ENCODE measurements at regions not wholly inside any gene's neighbourhood (a gene's known extent, or its start where the extent isn't known, plus 50 kb on each side); places are given as distances from the start of the nearest gene placed in this dataset.

DNA sequence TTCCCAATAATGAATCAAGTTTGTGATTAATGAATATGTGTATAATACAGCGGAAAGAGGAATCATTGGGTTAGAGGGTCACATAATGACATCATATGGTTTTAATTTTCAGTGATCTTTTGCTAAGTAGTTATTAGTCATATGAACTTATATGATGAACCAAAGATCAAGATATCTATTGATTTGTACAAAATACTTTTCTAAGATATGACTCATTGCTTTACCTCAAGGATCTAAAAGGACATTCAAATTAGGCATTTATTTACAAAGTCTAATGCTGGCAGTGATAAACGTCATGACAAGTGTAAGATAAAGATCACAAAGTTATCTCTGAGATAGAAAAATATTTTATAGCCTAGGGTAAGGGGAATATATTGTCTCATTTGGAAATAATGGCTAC is 417.8 kb downstream of the RPL10L start:
- POLR2A ChIA-PET = no interaction called here
- no peak overlapping the region for H3K4me2 ChIP-seq (ENCODE audit: low read length)
- RAD21 ChIA-PET (ENCODE audit: low non-redundant PET in 1 of 2, low total read pairs in 2 of 2, uncharacterized antibody in 2 of 2, unreplicated experiment in 2 of 2) = no interaction called here
- intact Hi-C loops (cut with micrococcal nuclease) = no loop called here
- ATAC-seq = no peak
- H3K27ac ChIP-seq (ENCODE audit: low read depth, low read length) = no peak overlapping the region
- no peaks in the 10 kb centered on the region for H3K4me1 ChIP-seq (ENCODE audit: control insufficient read depth in 1 of 2, insufficient read depth in 2 of 2, low read length in 2 of 2)
- no peaks in the 10 kb centered on the region for H3K9me2 ChIP-seq (ENCODE audit: insufficient read depth)
- no peaks in the 10 kb centered on the region for H3K79me2 ChIP-seq (ENCODE audit: insufficient read depth, low read length)
- CTCF ChIA-PET = no interaction called here
- no peak overlapping the region for H3K9ac ChIP-seq (ENCODE audit: low read length)
- DNase-seq (ENCODE audit: low read depth, low spot score) = no peak
- H3K36me3 ChIP-seq (ENCODE audit: control insufficient read depth in 1 of 2, insufficient read depth in 2 of 2, low read length in 2 of 2) = no peaks in the 10 kb centered on the region
- no peaks in the 10 kb centered on the region for H4K20me1 ChIP-seq (ENCODE audit: insufficient read depth)
- BruUV-seq (replicated peaks) = no TSS peak
- peaks cover 0 to 3% of the 10 kb centered on the region in 2 experiments; a peak in 1 of 4 replicates for H3K9me3 ChIP-seq (ENCODE audit: control insufficient read depth in 1 of 2, insufficient read depth in 1 of 2, low read depth in 1 of 2, low read length in 2 of 2)
- H3K27me3 ChIP-seq (ENCODE audit: insufficient read depth, low read length) = no peaks in the 10 kb centered on the region
- TF ChIP-seq SIN3A (IDR thresholded peaks at IDR 0.05; ENCODE audit: low read depth) = no peak
- TF ChIP-seq JUND (IDR thresholded peaks at IDR 0.05) = no peak
- no peak for TF ChIP-seq CEBPB (IDR thresholded peaks at IDR 0.05; ENCODE audit: low read depth)
- TF ChIP-seq POLR2AphosphoS5 (IDR thresholded peaks at IDR 0.05; ENCODE audit: low read depth, low read length) = no peak
- TF ChIP-seq ZFX (IDR thresholded peaks at IDR 0.05) = no peak
- no peak overlapping the region for H2AFZ ChIP-seq (ENCODE audit: low read depth, low read length, poor library complexity, severe bottlenecking)
- H3K4me3 ChIP-seq (replicated peaks in 1 of 2; ENCODE audit: low read depth in 1 of 2, low read length in 2 of 2) = no peak overlapping the region

DNA sequence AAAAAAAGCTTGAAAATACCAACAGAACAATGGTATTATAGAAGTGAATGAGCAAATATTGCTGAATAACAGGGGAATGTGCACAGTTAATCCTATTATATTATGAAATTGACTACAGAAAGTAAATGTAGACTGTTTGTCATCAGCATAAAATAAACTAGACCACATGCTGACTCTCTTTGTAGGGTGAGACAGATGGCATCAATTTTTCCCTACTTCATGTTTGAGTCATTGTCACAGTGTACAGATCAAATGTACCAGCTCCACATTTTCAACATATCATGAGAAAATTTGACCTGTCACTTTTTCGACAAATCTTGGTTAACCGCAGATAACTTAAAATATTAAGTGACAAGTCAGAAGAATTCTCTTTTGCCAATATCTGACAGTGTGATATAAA is 421.0 kb downstream of the RPL10L start:
- CTCF ChIA-PET = no interaction called here
- H3K9me3 ChIP-seq (ENCODE audit: control insufficient read depth in 1 of 2, insufficient read depth in 1 of 2, low read depth in 1 of 2, low read length in 2 of 2) = no peaks in the 10 kb centered on the region
- no peak overlapping the region for H3K9ac ChIP-seq (ENCODE audit: low read length)
- BruUV-seq (replicated peaks) = no TSS peak
- intact Hi-C loops (cut with micrococcal nuclease) = no loop called here
- H3K27me3 ChIP-seq (ENCODE audit: insufficient read depth, low read length) = no peaks in the 10 kb centered on the region
- no peaks in the 10 kb centered on the region for H3K79me2 ChIP-seq (ENCODE audit: insufficient read depth, low read length)
- no peaks in the 10 kb centered on the region for H3K36me3 ChIP-seq (ENCODE audit: control insufficient read depth in 1 of 2, insufficient read depth in 2 of 2, low read length in 2 of 2)
- H2AFZ ChIP-seq (ENCODE audit: low read depth, low read length, poor library complexity, severe bottlenecking) = no peak overlapping the region
- H3K27ac ChIP-seq (ENCODE audit: low read depth, low read length) = no peak overlapping the region
- H3K4me2 ChIP-seq (ENCODE audit: low read length) = no peak overlapping the region
- no peaks in the 10 kb centered on the region for H3K9me2 ChIP-seq (ENCODE audit: insufficient read depth)
- no peak for ATAC-seq
- no peaks in the 10 kb centered on the region for H3K4me1 ChIP-seq (ENCODE audit: control insufficient read depth in 1 of 2, insufficient read depth in 2 of 2, low read length in 2 of 2)
- no peak overlapping the region for H3K4me3 ChIP-seq (replicated peaks in 1 of 2; ENCODE audit: low read depth in 1 of 2, low read length in 2 of 2)
- no peaks in the 10 kb centered on the region for H4K20me1 ChIP-seq (ENCODE audit: insufficient read depth)
- DNase-seq (ENCODE audit: low read depth, low spot score) = no peak
- POLR2A ChIA-PET = no interaction called here
- RAD21 ChIA-PET (ENCODE audit: low non-redundant PET in 1 of 2, low total read pairs in 2 of 2, uncharacterized antibody in 2 of 2, unreplicated experiment in 2 of 2) = no interaction called here
- TF ChIP-seq ELF1 (IDR thresholded peaks at IDR 0.05; ENCODE audit: borderline replicate concordance, low read depth) = no peak
- TF ChIP-seq SIN3A (IDR thresholded peaks at IDR 0.05; ENCODE audit: low read depth) = no peak
- TF ChIP-seq YY1 (IDR thresholded peaks at IDR 0.05; ENCODE audit: extremely low read depth, insufficient replicate concordance, low read depth, low read length) = no peak
- TF ChIP-seq, protein P1, sequence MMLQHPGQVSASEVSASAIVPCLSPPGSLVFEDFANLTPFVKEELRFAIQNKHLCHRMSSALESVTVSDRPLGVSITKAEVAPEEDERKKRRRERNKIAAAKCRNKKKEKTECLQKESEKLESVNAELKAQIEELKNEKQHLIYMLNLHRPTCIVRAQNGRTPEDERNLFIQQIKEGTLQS (IDR thresholded peaks at IDR 0.05) = no peak
- TF ChIP-seq, protein P2, sequence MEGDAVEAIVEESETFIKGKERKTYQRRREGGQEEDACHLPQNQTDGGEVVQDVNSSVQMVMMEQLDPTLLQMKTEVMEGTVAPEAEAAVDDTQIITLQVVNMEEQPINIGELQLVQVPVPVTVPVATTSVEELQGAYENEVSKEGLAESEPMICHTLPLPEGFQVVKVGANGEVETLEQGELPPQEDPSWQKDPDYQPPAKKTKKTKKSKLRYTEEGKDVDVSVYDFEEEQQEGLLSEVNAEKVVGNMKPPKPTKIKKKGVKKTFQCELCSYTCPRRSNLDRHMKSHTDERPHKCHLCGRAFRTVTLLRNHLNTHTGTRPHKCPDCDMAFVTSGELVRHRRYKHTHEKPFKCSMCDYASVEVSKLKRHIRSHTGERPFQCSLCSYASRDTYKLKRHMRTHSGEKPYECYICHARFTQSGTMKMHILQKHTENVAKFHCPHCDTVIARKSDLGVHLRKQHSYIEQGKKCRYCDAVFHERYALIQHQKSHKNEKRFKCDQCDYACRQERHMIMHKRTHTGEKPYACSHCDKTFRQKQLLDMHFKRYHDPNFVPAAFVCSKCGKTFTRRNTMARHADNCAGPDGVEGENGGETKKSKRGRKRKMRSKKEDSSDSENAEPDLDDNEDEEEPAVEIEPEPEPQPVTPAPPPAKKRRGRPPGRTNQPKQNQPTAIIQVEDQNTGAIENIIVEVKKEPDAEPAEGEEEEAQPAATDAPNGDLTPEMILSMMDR (IDR thresholded peaks at IDR 0.05 in 2 of 3, conservative IDR thresholded peaks at IDR 0.05 in 1 of 3; ENCODE audit: borderline replicate concordance in 1 of 3, insufficient read depth in 1 of 3, low read depth in 2 of 3, low read length in 2 of 3) = no peak
- no peak for TF ChIP-seq SP1 (IDR thresholded peaks at IDR 0.05; ENCODE audit: low read depth)
- TF ChIP-seq EGR1 (IDR thresholded peaks at IDR 0.05; ENCODE audit: low read depth) = no peak
- no peak for TF ChIP-seq TCF7L2 (IDR thresholded peaks at IDR 0.05; ENCODE audit: borderline replicate concordance, extremely low read depth, insufficient read depth, insufficient read length)
- no peak for TF ChIP-seq CBX3 (IDR thresholded peaks at IDR 0.05; ENCODE audit: low read depth)
- TF ChIP-seq, protein P3, sequence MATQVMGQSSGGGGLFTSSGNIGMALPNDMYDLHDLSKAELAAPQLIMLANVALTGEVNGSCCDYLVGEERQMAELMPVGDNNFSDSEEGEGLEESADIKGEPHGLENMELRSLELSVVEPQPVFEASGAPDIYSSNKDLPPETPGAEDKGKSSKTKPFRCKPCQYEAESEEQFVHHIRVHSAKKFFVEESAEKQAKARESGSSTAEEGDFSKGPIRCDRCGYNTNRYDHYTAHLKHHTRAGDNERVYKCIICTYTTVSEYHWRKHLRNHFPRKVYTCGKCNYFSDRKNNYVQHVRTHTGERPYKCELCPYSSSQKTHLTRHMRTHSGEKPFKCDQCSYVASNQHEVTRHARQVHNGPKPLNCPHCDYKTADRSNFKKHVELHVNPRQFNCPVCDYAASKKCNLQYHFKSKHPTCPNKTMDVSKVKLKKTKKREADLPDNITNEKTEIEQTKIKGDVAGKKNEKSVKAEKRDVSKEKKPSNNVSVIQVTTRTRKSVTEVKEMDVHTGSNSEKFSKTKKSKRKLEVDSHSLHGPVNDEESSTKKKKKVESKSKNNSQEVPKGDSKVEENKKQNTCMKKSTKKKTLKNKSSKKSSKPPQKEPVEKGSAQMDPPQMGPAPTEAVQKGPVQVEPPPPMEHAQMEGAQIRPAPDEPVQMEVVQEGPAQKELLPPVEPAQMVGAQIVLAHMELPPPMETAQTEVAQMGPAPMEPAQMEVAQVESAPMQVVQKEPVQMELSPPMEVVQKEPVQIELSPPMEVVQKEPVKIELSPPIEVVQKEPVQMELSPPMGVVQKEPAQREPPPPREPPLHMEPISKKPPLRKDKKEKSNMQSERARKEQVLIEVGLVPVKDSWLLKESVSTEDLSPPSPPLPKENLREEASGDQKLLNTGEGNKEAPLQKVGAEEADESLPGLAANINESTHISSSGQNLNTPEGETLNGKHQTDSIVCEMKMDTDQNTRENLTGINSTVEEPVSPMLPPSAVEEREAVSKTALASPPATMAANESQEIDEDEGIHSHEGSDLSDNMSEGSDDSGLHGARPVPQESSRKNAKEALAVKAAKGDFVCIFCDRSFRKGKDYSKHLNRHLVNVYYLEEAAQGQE (IDR thresholded peaks at IDR 0.05; ENCODE audit: low read depth) = no peak
- no peak for TF ChIP-seq EZH2phosphoT487 (IDR thresholded peaks at IDR 0.05; ENCODE audit: borderline replicate concordance)

All from HCT116 (cell line).